HepG2 (cell line): ENCODE measurements at regions not wholly inside any gene's neighbourhood (a gene's known extent, or its start where the extent isn't known, plus 50 kb on each side); places are given as distances from the start of the nearest gene placed in this dataset.

ENCODE experiments used
- ATAC-seq: fragments of 200-7000 bp; cut with Tn5 transposase; 3 replicates; pipeline ENCODE4 v1.9.1; 2020; ENCODE audit warnings: mild to moderate bottlenecking, moderate library complexity
- BruUV-seq: library from RNA; stranded (reverse); fragments of 400-500 nt; replicated peaks from 2 replicates; lab custom pipeline; 2021; lab: Mats Ljungman, UMichigan
- CTCF ChIA-PET: fragments of 300-600 bp; formaldehyde crosslinking; extraction: SDS; loops from one replicate; lab custom pipeline; 2021; ENCODE audit warnings: low total read pairs, inconsistent platforms, low intra/inter-chr PET ratio; lab: Yijun Ruan, JAX
- POLR2A ChIA-PET: fragments of 350-600 bp; sonication (Branson Sonifier 250); formaldehyde crosslinking; loops from one replicate; lab custom pipeline; 2020; ENCODE audit warnings: antibody characterized with exemption, inconsistent platforms; lab: Yijun Ruan, JAX
- DNase-seq: peaks from one replicate; pipeline ENCODE4 v3.0.0-alpha.2; 2015; ENCODE audit warnings: low spot score
- FAIRE-seq: peaks from 3 replicates; lab custom pipeline; 2011; peaks lifted over from hg19 to GRCh38; lab: Jason Lieb, UNC
- H2AFZ ChIP-seq: one replicate; pipeline ENCODE4 v1.6.1; 2011; ENCODE audit warnings: low read length, inconsistent platforms
- H3K27ac ChIP-seq: fragments of 300-600 bp; 3 replicates; pipeline ENCODE4 v1.8.0; 2011; ENCODE audit warnings: mixed run types, mild to moderate bottlenecking, mixed read lengths, low read length, inconsistent platforms; ENCODE audit not compliant: insufficient read depth; ENCODE audit errors: extremely low read length
- H3K27me3 ChIP-seq, 2 experiments: fragments of 200-600 bp in 1 of 2; 2 replicates in 1 of 2; 3 replicates in 1 of 2; pipeline versions ENCODE4 v1.6.0 to v1.8.0; 2011; ENCODE audit warnings: low read length in 2 of 2, mild to moderate bottlenecking in 2 of 2, moderate library complexity in 2 of 2, inconsistent platforms in 1 of 2; ENCODE audit not compliant: insufficient read depth in 2 of 2, control insufficient read depth in 1 of 2
- H3K36me3 ChIP-seq, 2 experiments: fragments of 200-600 bp in 1 of 2; replicated peaks in 1 of 2; 2 replicates in 1 of 2; 3 replicates in 1 of 2; pipeline versions ENCODE4 v1.5.1 to v1.8.0; 2011; ENCODE audit warnings: low read length in 2 of 2, inconsistent platforms in 1 of 2; ENCODE audit not compliant: insufficient read depth in 2 of 2, control insufficient read depth in 1 of 2
- H3K4me1 ChIP-seq: 2 replicates; pipeline ENCODE4 v1.5.1; 2012; ENCODE audit warnings: low read length, inconsistent platforms; ENCODE audit not compliant: insufficient read depth
- H3K4me2 ChIP-seq: 2 replicates; pipeline ENCODE4 v1.6.0; 2011; ENCODE audit warnings: low read depth, low read length, inconsistent platforms
- H3K4me3 ChIP-seq, 3 experiments: fragments of 200-600 bp in 1 of 3; sonication (generic), shearing (Covaris generic) in 1 of 3; replicated peaks in 1 of 3; 2 replicates each; pipeline ENCODE4 v1.5.1; 2011 to 2016; ENCODE audit warnings: low read length in 3 of 3, inconsistent platforms in 2 of 3, low read depth in 2 of 3, mild to moderate bottlenecking in 2 of 3, control low read depth in 1 of 3, mixed read lengths in 1 of 3; ENCODE audit not compliant: insufficient read depth in 1 of 3
- H3K79me2 ChIP-seq: one replicate; pipeline ENCODE4 v1.6.1; 2011; ENCODE audit warnings: low read length, inconsistent platforms; ENCODE audit not compliant: insufficient read depth
- H3K9ac ChIP-seq: 2 replicates; pipeline ENCODE4 v1.6.0; 2011; ENCODE audit warnings: mild to moderate bottlenecking, low read depth, low read length, inconsistent platforms; ENCODE audit not compliant: insufficient read depth
- H3K9me3 ChIP-seq: 2 replicates; pipeline ENCODE4 v1.5.1; 2012; ENCODE audit warnings: mild to moderate bottlenecking, low read length
- H4K20me1 ChIP-seq: 2 replicates; pipeline ENCODE4 v1.6.0; 2011; ENCODE audit warnings: inconsistent platforms, mild to moderate bottlenecking, low read length, moderate library complexity; ENCODE audit not compliant: insufficient read depth
- ARID2 ChIP-seq: sonication (generic); formaldehyde crosslinking; IDR thresholded peaks from 2 replicates; pipeline ENCODE4 v1.8.1; 2022; ENCODE audit warnings: mild to moderate bottlenecking, missing genetic modification reagents, borderline replicate concordance
- ELK4 ChIP-seq: sonication (generic); formaldehyde crosslinking; IDR thresholded peaks from 2 replicates; pipeline ENCODE4 v1.9.0; 2021; ENCODE audit warnings: missing genetic modification reagents, borderline replicate concordance
- ETS1 ChIP-seq: sonication (generic); formaldehyde crosslinking; IDR thresholded peaks from 2 replicates; pipeline ENCODE4 v1.4.0; 2020; ENCODE audit warnings: missing genetic modification reagents
- MEF2D ChIP-seq: sonication (generic); formaldehyde crosslinking; IDR thresholded peaks from 2 replicates; pipeline ENCODE4 v1.5.1; 2020; ENCODE audit warnings: mild to moderate bottlenecking, missing genetic modification reagents
- PHF20 ChIP-seq: sonication (generic); formaldehyde crosslinking; IDR thresholded peaks from 2 replicates; pipeline ENCODE4 v1.5.0; 2020; ENCODE audit warnings: mild to moderate bottlenecking, missing genetic modification reagents
- RBAK ChIP-seq: sonication (generic); formaldehyde crosslinking; IDR thresholded peaks from 2 replicates; pipeline ENCODE4 v1.5.1; 2020; ENCODE audit warnings: mild to moderate bottlenecking, missing genetic modification reagents
- ZBTB8A ChIP-seq: sonication (generic); formaldehyde crosslinking; IDR thresholded peaks from 2 replicates; pipeline ENCODE4 v1.4.0; 2020; ENCODE audit warnings: mild to moderate bottlenecking, low read depth, missing genetic modification reagents, borderline replicate concordance
- ZNF577 ChIP-seq: sonication (generic); formaldehyde crosslinking; IDR thresholded peaks from 2 replicates; pipeline ENCODE4 v1.4.0; 2020; ENCODE audit warnings: mild to moderate bottlenecking, low read depth, missing genetic modification reagents, borderline replicate concordance
- WGBS: methylation state at CpG from one replicate; pipeline ENCODE4 v1.1.6; 2017; ENCODE audit warnings: low lambda C conversion rate; 5-methylcytosine and 5-hydroxymethylcytosine counted together
- in situ Hi-C: cut with HindIII; loops from 2 replicates; pipeline ENCODE4 v1.10.0; 2017; ENCODE audit warnings: low pct_unique_long_range_greater_than_20kb; ENCODE audit not compliant: extremely low pct_ligation_motif_present
- intact Hi-C: fragments of 100-400 bp; cut with micrococcal nuclease; formaldehyde crosslinking; loops from one replicate; pipeline ENCODE4 v1.10.0; 2022; ENCODE audit not compliant: unreplicated experiment
- TF ChIP-seq, protein P1 (sequence below): sonication (generic); formaldehyde crosslinking; IDR thresholded peaks from 2 replicates; pipeline ENCODE4; 2020; ENCODE audit warnings: missing genetic modification reagents, mild to moderate bottlenecking, borderline replicate concordance
- TF ChIP-seq, protein P2 (sequence below): sonication (generic); formaldehyde crosslinking; conservative IDR thresholded peaks from 2 replicates; pipeline ENCODE4 v1.8.0; 2022; ENCODE audit warnings: low read depth, missing genetic modification reagents
- TF ChIP-seq, protein P3 (sequence below): IDR thresholded peaks from 2 replicates; pipeline ENCODE4 v1.6.1; 2016; ENCODE audit warnings: mild to moderate bottlenecking, missing biosample characterization, missing genetic modification reagents

DNA sequence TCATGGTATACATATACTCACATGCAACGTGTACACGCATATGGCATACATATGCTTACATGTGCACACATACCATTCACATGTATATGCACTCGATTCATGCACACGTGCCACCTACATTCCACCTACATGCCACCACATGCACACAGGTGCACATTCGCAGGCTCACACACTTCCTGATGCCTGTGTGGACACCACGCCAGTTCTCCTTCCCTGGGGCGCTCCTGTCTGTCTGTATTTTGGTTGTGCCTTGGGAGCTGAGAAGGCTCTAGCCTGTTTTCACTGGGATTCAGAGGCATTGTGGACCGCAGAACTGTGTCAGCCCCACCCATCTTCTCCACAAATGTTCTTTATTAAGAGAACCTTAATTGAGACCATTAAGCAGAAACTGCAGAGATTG is 96.6 kb upstream of the CTDP1 start:
- ChIA-PET POLR2A (no interaction called here), CTCF (no interaction called here)
- H3K4me1 ChIP-seq: peaks cover 13% of the 10 kb centered on the region
- WGBS: 69% methylated on average over 7 of the region's 8 CpGs
- H3K9me3 ChIP-seq: no peaks in the 10 kb centered on the region
- in situ Hi-C loops (no loop called here), intact Hi-C loops (no loop called here)
- no peaks in the 10 kb centered on the region for H4K20me1 ChIP-seq
- H3K27ac ChIP-seq: no peak overlapping the region
- no peak overlapping the region for H2AFZ ChIP-seq
- DNase-seq (no peak), ATAC-seq (no peak), FAIRE-seq (no peak)
- H3K36me3 ChIP-seq: no peaks in the 10 kb centered on the region
- H3K79me2 ChIP-seq: no peaks in the 10 kb centered on the region
- BruUV-seq: no TSS peak
- no peak overlapping the region for H3K4me2 ChIP-seq
- H3K4me3 ChIP-seq: no peak overlapping the region
- no peak overlapping the region for H3K9ac ChIP-seq
- H3K27me3 ChIP-seq: peaks cover 6 to 24% of the 10 kb centered on the region in 2 experiments; a peak in 4 of 5 replicates
- no peak for TF ChIP-seq PHF20 (CRISPR knock-in tag)
- TF ChIP-seq, protein P1, sequence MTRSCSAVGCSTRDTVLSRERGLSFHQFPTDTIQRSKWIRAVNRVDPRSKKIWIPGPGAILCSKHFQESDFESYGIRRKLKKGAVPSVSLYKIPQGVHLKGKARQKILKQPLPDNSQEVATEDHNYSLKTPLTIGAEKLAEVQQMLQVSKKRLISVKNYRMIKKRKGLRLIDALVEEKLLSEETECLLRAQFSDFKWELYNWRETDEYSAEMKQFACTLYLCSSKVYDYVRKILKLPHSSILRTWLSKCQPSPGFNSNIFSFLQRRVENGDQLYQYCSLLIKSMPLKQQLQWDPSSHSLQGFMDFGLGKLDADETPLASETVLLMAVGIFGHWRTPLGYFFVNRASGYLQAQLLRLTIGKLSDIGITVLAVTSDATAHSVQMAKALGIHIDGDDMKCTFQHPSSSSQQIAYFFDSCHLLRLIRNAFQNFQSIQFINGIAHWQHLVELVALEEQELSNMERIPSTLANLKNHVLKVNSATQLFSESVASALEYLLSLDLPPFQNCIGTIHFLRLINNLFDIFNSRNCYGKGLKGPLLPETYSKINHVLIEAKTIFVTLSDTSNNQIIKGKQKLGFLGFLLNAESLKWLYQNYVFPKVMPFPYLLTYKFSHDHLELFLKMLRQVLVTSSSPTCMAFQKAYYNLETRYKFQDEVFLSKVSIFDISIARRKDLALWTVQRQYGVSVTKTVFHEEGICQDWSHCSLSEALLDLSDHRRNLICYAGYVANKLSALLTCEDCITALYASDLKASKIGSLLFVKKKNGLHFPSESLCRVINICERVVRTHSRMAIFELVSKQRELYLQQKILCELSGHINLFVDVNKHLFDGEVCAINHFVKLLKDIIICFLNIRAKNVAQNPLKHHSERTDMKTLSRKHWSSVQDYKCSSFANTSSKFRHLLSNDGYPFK: no peak
- TF ChIP-seq ZBTB8A (CRISPR knock-in tag): no peak

DNA sequence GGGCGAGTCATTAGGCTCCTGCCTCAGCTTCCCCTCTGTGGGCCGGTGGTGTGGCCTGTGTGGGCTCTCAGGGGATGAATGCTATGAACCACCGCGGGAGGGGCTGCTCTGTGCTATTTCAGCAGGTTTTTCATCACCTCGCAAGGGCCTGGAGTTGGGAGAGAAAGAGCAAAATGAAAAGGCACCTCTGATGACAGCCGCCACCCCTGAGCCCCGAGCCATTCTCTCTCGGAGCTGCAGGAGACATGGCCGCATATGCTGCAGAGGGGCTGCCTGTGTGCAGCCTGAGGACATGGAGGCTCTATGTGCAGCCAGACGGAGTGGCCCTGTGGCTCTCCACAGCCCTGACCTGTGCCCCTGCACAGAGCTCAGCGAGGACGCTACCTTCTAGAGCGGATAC is 96.2 kb upstream of the CTDP1 start:
- peaks cover 18% of the 10 kb centered on the region for H3K4me1 ChIP-seq
- ChIA-PET CTCF (no interaction called here), POLR2A (no interaction called here)
- DNase-seq: no peak
- ATAC-seq: no peak
- H3K27ac ChIP-seq: no peak overlapping the region
- no peaks in the 10 kb centered on the region for H3K9me3 ChIP-seq
- H3K4me2 ChIP-seq: no peak overlapping the region
- no peaks in the 10 kb centered on the region for H3K36me3 ChIP-seq
- WGBS: 68% methylated on average over 4 of the region's 13 CpGs
- H4K20me1 ChIP-seq: no peaks in the 10 kb centered on the region
- H3K9ac ChIP-seq: no peak overlapping the region
- no peak for FAIRE-seq
- H2AFZ ChIP-seq: no peak overlapping the region
- no TSS peak for BruUV-seq
- H3K4me3 ChIP-seq: no peak overlapping the region
- intact Hi-C loops: no loop called here
- in situ Hi-C loops: no loop called here
- H3K27me3 ChIP-seq: peaks cover 8 to 24% of the 10 kb centered on the region in 2 experiments; a peak in 4 of 5 replicates
- no peaks in the 10 kb centered on the region for H3K79me2 ChIP-seq
- TF ChIP-seq MEF2D (CRISPR knock-in tag) (no peak), ARID2 (CRISPR knock-in tag) (no peak), ELK4 (no peak), RBAK (CRISPR knock-in tag) (no peak), ZNF577 (CRISPR knock-in tag) (no peak), ETS1 (no peak)
- TF ChIP-seq, protein P2, sequence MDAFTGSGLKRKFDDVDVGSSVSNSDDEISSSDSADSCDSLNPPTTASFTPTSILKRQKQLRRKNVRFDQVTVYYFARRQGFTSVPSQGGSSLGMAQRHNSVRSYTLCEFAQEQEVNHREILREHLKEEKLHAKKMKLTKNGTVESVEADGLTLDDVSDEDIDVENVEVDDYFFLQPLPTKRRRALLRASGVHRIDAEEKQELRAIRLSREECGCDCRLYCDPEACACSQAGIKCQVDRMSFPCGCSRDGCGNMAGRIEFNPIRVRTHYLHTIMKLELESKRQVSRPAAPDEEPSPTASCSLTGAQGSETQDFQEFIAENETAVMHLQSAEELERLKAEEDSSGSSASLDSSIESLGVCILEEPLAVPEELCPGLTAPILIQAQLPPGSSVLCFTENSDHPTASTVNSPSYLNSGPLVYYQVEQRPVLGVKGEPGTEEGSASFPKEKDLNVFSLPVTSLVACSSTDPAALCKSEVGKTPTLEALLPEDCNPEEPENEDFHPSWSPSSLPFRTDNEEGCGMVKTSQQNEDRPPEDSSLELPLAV (CRISPR knock-in tag): no peak
- TF ChIP-seq, protein P3, sequence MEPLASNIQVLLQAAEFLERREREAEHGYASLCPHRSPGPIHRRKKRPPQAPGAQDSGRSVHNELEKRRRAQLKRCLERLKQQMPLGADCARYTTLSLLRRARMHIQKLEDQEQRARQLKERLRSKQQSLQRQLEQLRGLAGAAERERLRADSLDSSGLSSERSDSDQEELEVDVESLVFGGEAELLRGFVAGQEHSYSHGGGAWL (CRISPR knock-in tag): no peak
